NCI-H2196 (cell line): ENCODE measurements at regions not wholly inside any gene's neighbourhood (a gene's known extent, or its start where the extent isn't known, plus 50 kb on each side); places are given as distances from the start of the nearest gene placed in this dataset.
"Not testable (repeated sequence)": the region's sequence is repeated elsewhere in the genome, so short reads cannot be mapped to it uniquely, and the experiment has no call there.

Experiments used
- DNase-seq: peaks from one replicate; lab custom pipeline; 2025; ENCODE audit not compliant: unreplicated experiment; lab: John Stamatoyannopoulos, UW

DNA sequence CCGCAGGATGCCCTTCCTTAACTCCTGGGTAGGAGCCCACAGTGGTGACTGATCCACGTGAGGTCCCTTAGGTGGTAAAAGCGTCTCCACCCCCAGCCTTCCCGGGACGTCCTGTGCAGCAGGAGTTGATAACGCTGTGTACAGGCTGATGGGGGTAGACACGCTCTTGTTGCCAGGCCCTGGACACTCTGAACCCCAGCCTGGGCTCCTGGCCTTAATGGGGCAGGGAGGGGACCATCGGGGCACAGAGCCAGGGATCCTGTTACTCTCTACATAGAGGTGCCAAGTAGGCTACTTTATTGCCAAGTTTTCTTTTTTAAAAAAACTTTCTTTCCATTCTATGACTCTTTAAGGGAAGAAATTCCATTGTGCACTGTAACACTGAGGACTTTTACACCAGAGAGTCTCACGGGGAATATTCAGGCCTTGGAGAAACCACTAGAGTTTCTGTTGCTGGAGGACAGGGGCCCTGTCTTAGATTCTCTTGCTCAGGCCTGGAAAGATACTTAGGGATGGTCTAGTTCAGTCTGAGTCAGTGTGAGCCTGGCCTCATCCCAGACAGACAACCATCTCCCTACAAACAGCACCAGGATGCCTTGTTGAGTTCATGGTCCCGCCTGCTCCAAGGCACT, 104.3 kb upstream of the RNU6-1 start:
- no peak for DNase-seq

- DNase-seq = no peak
These were observed 105.3 kb upstream of the RNU6-1 start for GRCh38 chr15:67945131-67945530.

GRCh38 chr15:67945951-67946700, 106.3 kb upstream of the RNU6-1 start:
- DNase-seq = no peak

GRCh38 chr15:67946701-67947100, 106.9 kb upstream of the RNU6-1 start:
- no peak for DNase-seq

DNA sequence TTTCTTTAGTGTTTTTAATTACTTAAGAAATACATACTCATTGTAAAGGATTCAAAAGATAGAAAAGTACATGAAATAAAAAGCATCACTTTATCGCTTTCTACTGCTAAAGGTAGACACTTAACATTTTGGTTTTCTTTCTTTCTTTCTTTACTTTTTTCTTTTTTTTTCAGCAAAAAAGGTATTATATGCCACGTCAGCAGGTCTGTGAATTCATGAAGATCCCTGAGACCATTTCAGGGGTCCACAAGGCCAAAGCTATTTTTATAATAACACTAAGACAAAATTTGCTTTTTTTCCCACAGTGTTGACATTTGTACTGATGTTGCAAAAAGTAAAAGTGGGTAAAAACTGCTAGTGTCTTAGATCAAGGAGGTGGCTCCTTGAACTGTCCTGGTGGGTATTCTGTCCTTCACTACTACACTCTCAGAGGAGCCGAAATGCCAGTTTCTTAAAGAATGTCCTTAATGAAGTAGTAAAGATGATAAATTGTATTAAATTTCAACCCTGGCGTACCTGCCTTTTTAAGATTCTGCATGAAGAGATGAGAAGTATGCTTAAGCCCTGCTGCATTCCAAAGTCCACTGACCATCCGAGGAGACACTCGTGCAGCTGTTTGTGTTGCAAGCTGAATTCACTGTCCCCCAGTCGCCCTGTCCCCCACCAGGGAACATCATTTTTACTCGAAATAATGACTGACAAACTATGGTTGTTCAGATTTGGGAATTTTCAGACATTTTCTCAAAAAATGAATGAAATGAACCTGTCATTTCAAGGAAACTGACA, 106.7 kb upstream of the PIAS1 start:
- DNase-seq = no peak

GRCh38 chr15:67948215-67948614, 105.9 kb upstream of the PIAS1 start:
- DNase-seq = no peak

DNA sequence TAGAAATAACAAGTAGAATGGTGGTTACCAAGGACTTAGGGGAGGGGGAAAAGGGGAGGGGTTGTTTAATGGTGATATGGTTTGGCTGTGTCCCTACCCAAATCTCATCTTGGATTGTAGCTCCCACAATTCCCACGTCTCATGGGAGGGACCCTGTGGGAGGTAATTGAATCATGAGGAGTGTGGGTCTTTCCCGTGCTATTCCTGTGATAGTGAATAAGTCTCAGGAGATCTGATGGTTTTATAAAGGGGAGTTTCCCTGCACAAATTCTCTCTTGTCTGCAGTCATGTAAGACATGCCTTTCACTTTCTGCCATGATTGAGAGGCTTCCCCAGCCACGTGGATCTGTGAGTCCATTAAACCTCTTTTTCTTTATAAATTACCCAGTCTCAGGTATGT, 102.9 kb upstream of the PIAS1 start:
- DNase-seq = not testable (repeated sequence)

- no peak for DNase-seq
These were observed 100.8 kb upstream of the PIAS1 start for GRCh38 chr15:67953299-67953698.

DNA sequence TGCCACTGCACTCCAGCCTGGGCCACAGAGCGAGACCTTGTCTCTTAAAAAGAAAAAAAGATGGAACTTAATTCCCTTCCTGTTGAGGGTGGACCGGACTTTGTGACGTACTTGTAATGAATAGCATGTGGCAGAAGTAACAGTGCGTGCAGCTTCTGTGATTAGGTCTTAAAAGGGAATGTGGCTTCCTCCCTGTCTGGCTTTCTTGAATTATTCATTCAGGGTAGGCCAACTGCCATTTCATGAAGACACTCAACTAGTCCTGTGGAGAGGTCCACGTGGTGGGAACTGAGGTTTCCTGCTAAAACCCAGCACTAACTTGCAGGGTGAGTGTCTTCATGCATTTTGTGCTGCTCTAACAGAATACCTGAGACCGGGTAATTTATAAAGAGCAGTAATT, 98.9 kb upstream of the PIAS1 start:
- no peak for DNase-seq

- no peak for DNase-seq
These were observed 96.5 kb upstream of the PIAS1 start for GRCh38 chr15:67957435-67958132.

DNA sequence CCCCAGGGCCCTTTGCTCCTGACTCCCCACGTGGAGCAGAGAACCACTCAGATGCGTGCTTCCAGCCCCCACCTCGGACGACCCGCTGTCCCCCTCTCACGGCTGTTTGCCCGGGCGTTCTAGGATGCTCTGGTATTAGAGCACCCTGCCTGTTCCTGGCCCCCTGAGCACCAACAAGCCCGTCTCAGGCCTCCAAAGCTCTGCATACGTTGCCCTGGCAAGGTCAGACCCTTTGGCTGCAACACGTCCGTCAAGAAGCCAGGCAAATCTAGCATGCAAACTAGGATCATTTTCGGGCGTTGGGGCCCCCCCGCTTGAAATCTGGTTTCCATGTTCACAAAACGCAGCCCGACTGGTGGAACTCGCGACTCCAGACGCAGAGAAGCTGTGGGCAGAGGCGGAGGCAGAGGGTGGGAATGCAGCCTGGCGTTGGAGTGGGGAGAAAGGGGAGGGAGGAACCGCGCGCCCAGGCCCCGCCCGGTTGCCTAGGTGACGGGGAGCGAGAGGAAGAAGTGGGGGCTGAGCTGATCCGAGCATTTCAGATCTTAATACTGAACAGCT, 86.2 kb upstream of the PIAS1 start:
- DNase-seq = no peak

DNA sequence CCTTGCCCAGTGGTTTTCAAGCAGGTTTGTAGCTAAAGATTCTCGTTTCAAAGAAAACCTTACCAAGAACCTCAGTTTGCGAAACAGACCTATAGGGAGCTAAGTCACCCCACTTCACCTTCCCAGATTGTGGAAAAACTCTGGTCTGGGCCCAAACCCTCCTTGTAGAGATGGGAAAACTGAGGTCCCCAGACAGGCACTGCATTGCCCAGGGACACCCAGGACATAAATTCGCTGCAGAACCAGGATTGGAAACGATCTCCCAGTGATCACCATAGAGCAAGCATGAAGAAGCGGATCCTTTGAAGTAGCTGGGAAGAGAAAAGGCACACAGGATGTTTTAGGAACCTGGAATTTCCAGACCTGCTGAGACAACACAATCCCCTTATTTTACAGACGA, 85.6 kb upstream of the PIAS1 start:
- no peak for DNase-seq

- no peak for DNase-seq
These were observed 85.1 kb upstream of the PIAS1 start for GRCh38 chr15:67968966-67969365.

- DNase-seq = no peak
These were observed 84.2 kb upstream of the PIAS1 start for GRCh38 chr15:67969892-67970291.

- no peak for DNase-seq
These were observed 81.7 kb upstream of the PIAS1 start for GRCh38 chr15:67972377-67972776.

GRCh38 chr15:67973846-67974245, 80.3 kb upstream of the PIAS1 start:
- DNase-seq = no peak

DNA sequence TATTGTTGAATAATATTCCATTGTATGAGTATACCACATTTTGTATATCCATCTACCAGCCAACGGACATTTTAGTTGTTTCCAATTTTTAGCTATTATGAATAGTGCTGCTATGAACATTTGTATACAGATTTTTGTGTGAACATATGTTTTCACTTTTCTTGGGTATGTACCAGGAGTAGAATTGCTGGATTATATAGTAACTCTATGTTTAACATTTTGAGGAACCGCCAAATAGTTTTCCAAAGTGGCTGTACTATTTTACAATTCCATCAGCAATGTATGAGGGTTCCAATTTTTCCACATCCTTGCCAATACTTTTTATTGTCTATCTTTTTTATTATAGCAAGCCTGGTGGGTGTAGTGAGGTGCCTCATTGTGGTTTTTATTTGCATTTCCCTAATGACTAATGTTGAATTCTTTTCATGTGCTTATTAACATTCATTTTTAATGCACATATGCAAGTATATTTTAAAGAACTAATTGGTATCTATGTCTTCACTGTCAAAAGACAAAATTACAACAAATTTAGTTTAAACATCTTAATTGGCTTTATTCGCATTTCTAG, 77.5 kb upstream of the PIAS1 start:
- DNase-seq = no peak

GRCh38 chr15:67977414-67978089, 76.6 kb upstream of the PIAS1 start:
- no peak for DNase-seq

- no peak for DNase-seq
These were observed 74.8 kb upstream of the PIAS1 start for GRCh38 chr15:67979281-67979680.

DNA sequence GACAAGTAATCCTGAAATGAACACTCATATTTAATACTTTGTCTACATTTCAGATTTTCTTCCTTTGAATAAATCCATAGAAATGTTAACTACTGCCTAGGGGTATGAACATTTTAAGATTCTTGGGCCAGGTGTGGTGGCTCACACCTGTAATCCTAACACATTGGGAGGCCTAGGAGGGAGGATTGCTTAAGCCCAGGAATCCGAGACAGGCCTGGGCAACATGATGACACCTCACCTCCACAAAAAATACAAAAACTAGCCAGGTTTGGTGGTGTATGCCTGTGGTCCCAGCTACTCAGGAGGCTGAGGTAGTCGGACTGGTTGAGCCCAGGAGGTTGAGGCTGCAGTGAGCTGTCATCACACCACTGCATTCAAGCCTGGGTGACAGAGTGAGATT, 73.9 kb upstream of the PIAS1 start:
- DNase-seq = no peak
